ENCODE measurements at regions not wholly inside any gene's neighbourhood (a gene's known extent, or its start where the extent isn't known, plus 50 kb on each side); places are given as distances from the start of the nearest gene placed in this dataset.
A peak's percentile ranks its signal among the peaks of the same experiment; 100 is the strongest.
"Not testable (repeated sequence)": the region's sequence is repeated elsewhere in the genome, so short reads cannot be mapped to it uniquely, and the experiment has no call there.

GRCh38 chr7:149973681-149974080 lies 99.9 kb downstream of the ATP6V0E2 start:
- DNase-seq (ENCODE audit: low read depth in 1 of 2, low spot score in 1 of 2); H3K27me3 ChIP-seq (ENCODE audit: insufficient read depth, poor library complexity, severe bottlenecking); H3K4me3 ChIP-seq (replicated peaks; ENCODE audit: insufficient read depth, low read length); H3K27ac ChIP-seq (replicated peaks): not testable (repeated sequence)

DNA sequence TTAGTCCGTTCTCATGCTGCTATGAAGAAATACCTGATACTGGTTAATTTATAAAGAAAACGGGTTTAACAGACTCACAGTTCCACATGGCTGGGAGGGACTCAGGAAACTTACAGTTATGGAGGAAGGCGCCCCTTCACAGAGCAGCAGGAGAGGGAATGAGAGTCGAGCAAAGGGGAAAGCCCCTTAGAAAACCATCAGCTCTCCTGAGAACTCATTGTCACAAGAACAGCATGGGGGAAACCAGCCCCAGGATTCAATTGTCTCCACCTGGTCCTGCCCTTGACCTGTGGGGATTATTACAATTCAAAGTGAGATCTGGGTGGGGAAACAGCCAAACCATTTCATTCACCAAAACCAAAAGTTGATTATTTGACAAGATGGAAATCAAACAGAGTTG lies 101.8 kb downstream of the ATP6V0E2 start:
- DNase-seq (ENCODE audit: low read depth in 1 of 2, low spot score in 1 of 2); H3K4me3 ChIP-seq (replicated peaks; ENCODE audit: insufficient read depth, low read length); H3K27ac ChIP-seq (replicated peaks); H3K27me3 ChIP-seq (ENCODE audit: insufficient read depth, poor library complexity, severe bottlenecking): not testable (repeated sequence)

GRCh38 chr7:149978537-149978936 lies 104.8 kb downstream of the ATP6V0E2 start:
- DNase-seq (ENCODE audit: low read depth in 1 of 2, low spot score in 1 of 2); H3K27me3 ChIP-seq (ENCODE audit: insufficient read depth, poor library complexity, severe bottlenecking); H3K27ac ChIP-seq (replicated peaks); H3K4me3 ChIP-seq (replicated peaks; ENCODE audit: insufficient read depth, low read length): not testable (repeated sequence)

GRCh38 chr7:149978944-149979343 lies 105.2 kb downstream of the ATP6V0E2 start:
- DNase-seq (ENCODE audit: low read depth in 1 of 2, low spot score in 1 of 2); H3K27me3 ChIP-seq (ENCODE audit: insufficient read depth, poor library complexity, severe bottlenecking); H3K27ac ChIP-seq (replicated peaks); H3K4me3 ChIP-seq (replicated peaks; ENCODE audit: insufficient read depth, low read length): not testable (repeated sequence)

- H3K27me3 ChIP-seq (ENCODE audit: insufficient read depth, poor library complexity, severe bottlenecking); H3K27ac ChIP-seq (replicated peaks); H3K4me3 ChIP-seq (replicated peaks; ENCODE audit: insufficient read depth, low read length); DNase-seq (ENCODE audit: low read depth in 1 of 2, low spot score in 1 of 2): not testable (repeated sequence)
These were observed 108.9 kb downstream of the ATP6V0E2 start for GRCh38 chr7:149982537-149983112.

GRCh38 chr7:149986866-149987265 lies 113.1 kb downstream of the ATP6V0E2 start:
- H3K4me3 ChIP-seq (replicated peaks; ENCODE audit: insufficient read depth, low read length); DNase-seq (ENCODE audit: low read depth in 1 of 2, low spot score in 1 of 2); H3K27me3 ChIP-seq (ENCODE audit: insufficient read depth, poor library complexity, severe bottlenecking); H3K27ac ChIP-seq (replicated peaks): not testable (repeated sequence)

GRCh38 chr7:149991652-149992302 lies 118.0 kb downstream of the ATP6V0E2 start:
- not testable (repeated sequence) for H3K4me3 ChIP-seq (replicated peaks; ENCODE audit: insufficient read depth, low read length); H3K27ac ChIP-seq (replicated peaks); H3K27me3 ChIP-seq (ENCODE audit: insufficient read depth, poor library complexity, severe bottlenecking); DNase-seq (ENCODE audit: low read depth in 1 of 2, low spot score in 1 of 2)

DNA sequence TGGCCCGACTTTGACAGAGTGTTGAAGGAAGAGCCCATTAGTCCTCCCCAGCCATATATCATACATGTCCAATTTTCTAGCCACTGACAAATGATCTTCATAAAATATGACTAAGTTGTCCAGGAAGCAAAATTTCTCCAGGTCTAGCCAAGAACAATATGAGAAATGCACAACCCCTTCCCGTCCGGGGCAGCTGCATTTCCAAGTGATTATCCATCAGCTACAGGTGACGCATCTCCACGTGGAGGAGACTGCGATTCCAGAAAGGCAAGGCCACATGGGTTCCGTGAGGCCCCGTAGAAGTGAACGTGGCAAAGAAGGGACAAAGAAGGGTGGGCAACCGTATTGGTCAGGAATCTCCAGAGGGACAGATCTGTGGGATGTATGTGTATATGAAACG lies 118.6 kb downstream of the ATP6V0E2 start:
- not testable (repeated sequence) for H3K27me3 ChIP-seq (ENCODE audit: insufficient read depth, poor library complexity, severe bottlenecking); DNase-seq (ENCODE audit: low read depth in 1 of 2, low spot score in 1 of 2); H3K4me3 ChIP-seq (replicated peaks; ENCODE audit: insufficient read depth, low read length); H3K27ac ChIP-seq (replicated peaks)

DNA sequence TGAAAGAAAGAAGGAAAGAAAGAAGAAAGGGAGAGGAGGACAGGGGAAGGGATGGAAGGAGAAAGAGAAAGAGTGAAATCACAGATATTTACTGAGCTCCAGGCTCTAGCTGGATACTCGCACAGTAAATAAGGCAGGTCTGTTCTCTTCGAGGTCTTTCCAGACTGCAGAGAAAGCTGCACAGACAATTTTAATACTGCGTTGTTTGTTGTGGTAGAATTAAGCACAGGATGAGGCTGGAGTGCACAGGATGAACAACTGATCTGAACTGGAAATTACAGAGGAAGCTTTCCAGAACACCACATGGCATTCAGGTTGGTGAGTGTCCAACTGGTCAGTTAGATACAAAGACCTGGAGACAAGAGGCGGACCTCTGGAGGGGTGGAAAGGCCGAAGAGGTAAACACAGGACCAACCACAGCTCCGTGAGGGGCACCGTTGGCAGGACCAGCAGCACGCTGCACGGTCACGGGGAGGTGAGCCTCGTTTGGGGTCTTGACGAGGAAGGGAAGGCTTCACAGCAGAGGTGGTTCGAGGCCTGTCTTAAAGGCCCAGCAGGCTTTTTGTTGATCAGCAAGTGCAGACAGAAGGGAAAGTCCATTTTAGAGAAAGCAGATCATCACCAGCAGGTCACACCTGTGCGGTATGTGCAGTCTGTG lies 121.7 kb downstream of the ATP6V0E2 start:
- H3K27me3 ChIP-seq (ENCODE audit: insufficient read depth, poor library complexity, severe bottlenecking); DNase-seq (ENCODE audit: low read depth in 1 of 2, low spot score in 1 of 2); H3K4me3 ChIP-seq (replicated peaks; ENCODE audit: insufficient read depth, low read length); H3K27ac ChIP-seq (replicated peaks): not testable (repeated sequence)

DNA sequence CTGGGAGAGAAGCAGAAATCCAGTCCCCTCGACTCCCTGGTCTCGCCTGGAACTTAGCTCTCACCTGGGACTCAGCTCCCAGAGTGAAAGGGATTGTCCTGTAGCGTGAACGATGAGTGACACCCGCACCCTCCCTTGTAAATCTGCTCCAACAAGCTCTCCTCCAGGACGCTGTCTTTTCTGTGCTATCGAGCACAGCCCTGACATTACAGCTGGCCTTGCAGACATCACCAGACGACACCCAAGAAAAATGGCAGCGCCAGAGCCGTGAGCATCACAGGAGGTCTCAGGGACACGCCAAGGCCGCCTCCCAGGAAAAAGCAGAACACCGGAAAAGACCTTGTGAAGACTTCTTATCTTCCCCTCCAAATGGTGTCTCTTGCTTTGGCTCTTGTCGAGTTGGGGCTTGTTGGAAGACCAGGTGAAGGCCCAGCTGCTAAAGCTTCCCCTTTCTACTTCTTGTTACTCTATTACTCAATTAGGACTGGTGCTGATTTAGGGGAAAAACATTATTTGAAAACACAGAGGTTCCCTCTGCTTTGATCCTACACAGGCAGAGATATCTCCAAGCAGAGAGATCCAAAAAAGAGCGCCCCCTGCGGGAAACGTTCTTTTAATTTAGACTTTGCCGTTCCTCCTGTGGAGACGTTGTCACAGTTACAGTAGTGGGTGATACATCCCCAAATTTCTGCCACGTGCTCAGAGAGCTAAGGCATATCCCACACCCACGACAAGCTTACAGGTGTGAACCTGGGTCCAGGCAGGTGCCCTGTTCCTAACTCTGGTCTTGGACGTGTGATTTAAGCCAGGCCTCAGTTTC lies 127.2 kb downstream of the ATP6V0E2 start:
- not testable (repeated sequence) for H3K27ac ChIP-seq (replicated peaks); H3K27me3 ChIP-seq (ENCODE audit: insufficient read depth, poor library complexity, severe bottlenecking); H3K4me3 ChIP-seq (replicated peaks; ENCODE audit: insufficient read depth, low read length)
- peak in 1 of 2 experiments; percentile 29 for DNase-seq (ENCODE audit: low read depth in 1 of 2, low spot score in 1 of 2)

Measured in HL-60 (cell line).